ENCODE measurements at regions not wholly inside any gene's neighbourhood (a gene's known extent, or its start where the extent isn't known, plus 50 kb on each side); places are given as distances from the start of the nearest gene placed in this dataset.

- H3K4me1 ChIP-seq = no peaks in the 10 kb centered on the region
- no peaks in the 10 kb centered on the region for H3K9me3 ChIP-seq
- no peak overlapping the region for H3K27ac ChIP-seq
- ATAC-seq = no peak
- H3K4me3 ChIP-seq = no peak overlapping the region
- no peaks in the 10 kb centered on the region for H3K36me3 ChIP-seq
- H3K27me3 ChIP-seq = no peaks in the 10 kb centered on the region
- TF ChIP-seq EP300 (IDR thresholded peaks at IDR 0.05) = no peak
- 55 to 71% methylated on average over 5 to 6 of the region's 6 CpGs for WGBS, 2 donors (ENCODE audit: low coverage in 1 of 2)
Observed at GRCh38 chr15:35852818-35853624, 307.1 kb upstream of the DPH6 start.

DNA sequence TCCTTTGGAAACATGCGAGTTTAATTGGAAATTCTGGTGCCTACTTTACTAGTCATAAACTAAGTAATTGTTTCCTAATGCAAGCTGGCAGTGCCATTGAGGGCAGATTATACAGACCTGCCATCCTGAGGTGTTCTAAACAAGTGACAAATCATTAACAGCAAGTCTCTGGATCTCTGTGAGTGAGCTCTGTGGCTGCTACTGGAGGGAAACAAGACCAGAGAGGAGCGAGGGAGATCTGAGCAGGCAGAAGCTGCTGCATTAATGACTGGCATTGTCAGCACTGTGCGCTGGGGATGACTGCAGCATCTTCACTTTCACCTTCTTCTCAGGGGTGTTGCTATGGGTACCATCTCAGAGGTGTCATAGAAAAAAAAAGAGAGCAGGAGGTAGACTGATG, 308.4 kb upstream of the DPH6 start:
- Histone ChIP-seq H3K4me3 (no peak overlapping the region), H3K27ac (no peak overlapping the region), H3K27me3 (no peaks in the 10 kb centered on the region), H3K36me3 (no peaks in the 10 kb centered on the region), H3K4me1 (no peaks in the 10 kb centered on the region), H3K9me3 (no peaks in the 10 kb centered on the region)
- no peak for TF ChIP-seq CTCF (IDR thresholded peaks at IDR 0.05)
- no peak for TF ChIP-seq POLR2A (IDR thresholded peaks at IDR 0.05)
- no peak for TF ChIP-seq EP300 (IDR thresholded peaks at IDR 0.05)
- no peak for TF ChIP-seq POLR2AphosphoS5 (IDR thresholded peaks at IDR 0.05)
- ATAC-seq = no peak
- 78 to 90% methylated on average over 1 to 3 of the region's 3 CpGs for WGBS, 2 donors (ENCODE audit: low coverage in 1 of 2)

DNA sequence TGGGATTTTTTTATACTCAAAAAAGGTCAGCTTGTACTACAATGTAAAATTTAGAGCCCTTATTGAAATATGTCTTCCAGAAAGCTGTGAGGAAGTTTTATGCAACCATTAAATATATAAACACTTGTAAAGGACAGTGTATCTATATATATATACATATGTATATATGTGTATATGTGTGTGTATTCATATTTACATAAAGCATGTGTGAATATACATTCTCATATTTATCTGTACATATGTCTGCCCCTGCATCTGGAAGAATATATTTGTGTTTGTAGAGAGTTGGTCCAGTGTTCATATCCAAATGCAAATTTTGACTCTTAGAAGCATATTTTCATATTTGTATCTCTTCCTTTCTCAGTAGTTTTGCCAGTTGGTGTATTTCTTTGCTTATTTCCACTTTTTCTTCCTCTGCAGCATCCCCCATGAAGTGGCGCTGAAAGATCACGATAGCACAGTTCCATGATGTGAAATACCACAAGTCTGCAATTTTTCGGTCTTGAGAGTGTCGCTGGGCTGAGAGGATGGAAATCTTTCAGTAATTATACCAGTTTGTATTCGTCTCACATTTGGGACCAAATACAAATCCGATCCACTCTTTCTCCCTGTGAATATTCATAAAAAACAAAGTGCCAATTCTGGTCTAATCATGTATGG, 311.7 kb upstream of the DPH6 start:
- no peak overlapping the region for H3K4me3 ChIP-seq
- H3K9me3 ChIP-seq = no peaks in the 10 kb centered on the region
- 86 to 94% methylated on average over 6 of the region's 6 CpGs for WGBS, 2 donors (ENCODE audit: low coverage in 1 of 2)
- ATAC-seq = no peak
- TF ChIP-seq POLR2A (IDR thresholded peaks at IDR 0.05) = no peak
- no peak for TF ChIP-seq EP300 (IDR thresholded peaks at IDR 0.05)
- no peak for TF ChIP-seq POLR2AphosphoS5 (IDR thresholded peaks at IDR 0.05)
- TF ChIP-seq CTCF (IDR thresholded peaks at IDR 0.05) = no peak
- H3K27ac ChIP-seq = no peak overlapping the region
- no peaks in the 10 kb centered on the region for H3K36me3 ChIP-seq
- no peaks in the 10 kb centered on the region for H3K4me1 ChIP-seq
- no peaks in the 10 kb centered on the region for H3K27me3 ChIP-seq

DNA sequence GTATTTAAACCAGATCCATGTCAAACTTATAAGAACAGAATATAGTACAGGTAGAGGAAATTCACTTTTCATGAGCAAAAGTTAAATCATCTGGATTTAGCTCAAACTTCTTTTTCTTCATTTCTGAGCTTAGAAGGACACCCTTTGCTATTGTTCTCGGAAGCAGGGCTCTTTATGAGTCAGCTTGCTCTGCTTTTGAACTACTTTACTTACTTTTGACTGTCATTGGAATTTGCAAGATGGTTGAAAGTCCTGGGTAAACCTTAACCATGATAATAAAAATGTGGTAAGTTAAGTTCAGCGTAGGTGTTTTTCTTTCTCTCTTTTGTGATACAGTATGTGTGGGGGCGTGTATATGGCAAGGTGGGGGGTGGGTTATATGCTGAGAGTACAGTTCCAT, 312.7 kb upstream of the DPH6 start:
- ATAC-seq = no peak
- H3K36me3 ChIP-seq = no peaks in the 10 kb centered on the region
- H3K27ac ChIP-seq = no peak overlapping the region
- no peaks in the 10 kb centered on the region for H3K4me1 ChIP-seq
- H3K27me3 ChIP-seq = no peaks in the 10 kb centered on the region
- H3K4me3 ChIP-seq = no peak overlapping the region
- H3K9me3 ChIP-seq = no peaks in the 10 kb centered on the region
- WGBS, 2 donors (ENCODE audit: low coverage in 1 of 2) = 79 to 81% methylated on average over 3 of the region's 3 CpGs
- TF ChIP-seq CTCF (IDR thresholded peaks at IDR 0.05) = no peak
- TF ChIP-seq POLR2A (IDR thresholded peaks at IDR 0.05) = no peak
- TF ChIP-seq EP300 (IDR thresholded peaks at IDR 0.05) = no peak
- TF ChIP-seq POLR2AphosphoS5 (IDR thresholded peaks at IDR 0.05) = no peak

GRCh38 chr15:35863655-35864054, 317.7 kb upstream of the DPH6 start:
- H3K27me3 ChIP-seq = no peaks in the 10 kb centered on the region
- no peak overlapping the region for H3K4me3 ChIP-seq
- no peak for ATAC-seq
- H3K36me3 ChIP-seq = no peaks in the 10 kb centered on the region
- WGBS, 2 donors (ENCODE audit: low coverage in 1 of 2) = 78 to 89% methylated on average over 2 of the region's 2 CpGs
- no peak overlapping the region for H3K27ac ChIP-seq
- H3K4me1 ChIP-seq = no peaks in the 10 kb centered on the region
- no peak for TF ChIP-seq EP300 (IDR thresholded peaks at IDR 0.05)
- no peak for TF ChIP-seq POLR2A (IDR thresholded peaks at IDR 0.05)
- no peak for TF ChIP-seq POLR2AphosphoS5 (IDR thresholded peaks at IDR 0.05)
- no peak for TF ChIP-seq CTCF (IDR thresholded peaks at IDR 0.05)
- no peaks in the 10 kb centered on the region for H3K9me3 ChIP-seq

Measured in gastroesophageal sphincter (tissue), 4 donors.